GM21723 (cell line): ENCODE measurements at regions not wholly inside any gene's neighbourhood (a gene's known extent, or its start where the extent isn't known, plus 50 kb on each side); places are given as distances from the start of the nearest gene placed in this dataset.
"Not testable (repeated sequence)": the region's sequence is repeated elsewhere in the genome, so short reads cannot be mapped to it uniquely, and the experiment has no call there.

Experiments used
- ATAC-seq: cut with Tn5 transposase; IDR thresholded peaks from one replicate; pipeline ENCODE4 v1.9.1; 2021; ENCODE audit warnings: mild to moderate bottlenecking, moderate library complexity; ENCODE audit not compliant: unreplicated experiment

GRCh38 chr2:156006721-156007618 lies 325.6 kb downstream of the NR4A2 start:
- ATAC-seq = no peak

- ATAC-seq = no peak
Observed at GRCh38 chr2:156005999-156006712, 326.4 kb downstream of the NR4A2 start.

- ATAC-seq = no peak
Observed at GRCh38 chr2:156005531-156005930, 327.0 kb downstream of the NR4A2 start.

- ATAC-seq = no peak
Observed at GRCh38 chr2:156004459-156004858, 328.1 kb downstream of the NR4A2 start.

GRCh38 chr2:156003780-156004179 lies 328.7 kb downstream of the NR4A2 start:
- ATAC-seq = no peak

- no peak for ATAC-seq
Observed at GRCh38 chr2:156001851-156002250, 330.7 kb downstream of the NR4A2 start.

GRCh38 chr2:155997538-155997937 lies 335.0 kb downstream of the NR4A2 start:
- ATAC-seq = no peak

- ATAC-seq = no peak
Observed at GRCh38 chr2:155994315-155994714, 338.2 kb downstream of the NR4A2 start.

- no peak for ATAC-seq
Observed at GRCh38 chr2:155983845-155984244, 348.7 kb downstream of the NR4A2 start.

GRCh38 chr2:155982135-155982534 lies 350.4 kb downstream of the NR4A2 start:
- no peak for ATAC-seq

GRCh38 chr2:155980941-155981560 lies 351.5 kb downstream of the NR4A2 start:
- peak; percentile 77 for ATAC-seq

- no peak for ATAC-seq
Observed at GRCh38 chr2:155975734-155976133, 356.8 kb downstream of the NR4A2 start.

GRCh38 chr2:155972916-155973315 lies 359.6 kb downstream of the NR4A2 start:
- no peak for ATAC-seq

GRCh38 chr2:155966064-155966471 lies 366.5 kb downstream of the NR4A2 start:
- ATAC-seq = not testable (repeated sequence)

GRCh38 chr2:155965415-155966063 lies 367.0 kb downstream of the NR4A2 start:
- ATAC-seq = no peak

- ATAC-seq = no peak
Observed at GRCh38 chr2:155961641-155962040, 370.9 kb downstream of the NR4A2 start.

GRCh38 chr2:155958834-155959233 lies 373.7 kb downstream of the NR4A2 start:
- no peak for ATAC-seq

- ATAC-seq = no peak
Observed at GRCh38 chr2:155947069-155947468, 385.5 kb downstream of the NR4A2 start.

GRCh38 chr2:155944218-155944617 lies 388.3 kb downstream of the NR4A2 start:
- ATAC-seq = no peak

- ATAC-seq = no peak
Observed at GRCh38 chr2:155930312-155930711, 402.2 kb downstream of the NR4A2 start.

GRCh38 chr2:155917380-155917779 lies 415.1 kb downstream of the NR4A2 start:
- ATAC-seq = no peak
